Calu3 (cell line): ENCODE measurements at regions not wholly inside any gene's neighbourhood (a gene's known extent, or its start where the extent isn't known, plus 50 kb on each side); places are given as distances from the start of the nearest gene placed in this dataset.

Experiments used
- BruUV-seq: library from RNA; stranded (reverse); fragments of 400-500 nt; replicated peaks from 2 replicates; lab custom pipeline; 2021; lab: Mats Ljungman, UMichigan
- CTCF ChIA-PET: fragments of 300-600 bp; sonication (Branson Sonifier 250); formaldehyde crosslinking; loops from one replicate; lab custom pipeline; 2022; ENCODE audit warnings: antibody characterized with exemption; lab: Charles Lee
- DNase-seq: peaks from one replicate; pipeline ENCODE4 v3.0.0; 2022
- H3K27ac Mint-ChIP-seq: one replicate; pipeline ENCODE4 v1.8.0; 2022; ENCODE audit warnings: mixed read lengths; ENCODE audit not compliant: unreplicated experiment
- H3K27me3 Mint-ChIP-seq: one replicate; pipeline ENCODE4 v1.8.0; 2022; ENCODE audit warnings: mixed read lengths; ENCODE audit not compliant: unreplicated experiment
- H3K36me3 Mint-ChIP-seq: one replicate; pipeline ENCODE4 v1.8.0; 2022; ENCODE audit warnings: mild to moderate bottlenecking, moderate library complexity, mixed read lengths; ENCODE audit not compliant: insufficient read depth, unreplicated experiment
- H3K4me1 Mint-ChIP-seq: one replicate; pipeline ENCODE4 v1.8.0; 2022; ENCODE audit warnings: mild to moderate bottlenecking, low read depth, mixed read lengths; ENCODE audit not compliant: unreplicated experiment
- H3K4me3 Mint-ChIP-seq: one replicate; pipeline ENCODE4 v1.8.0; 2022; ENCODE audit warnings: mild to moderate bottlenecking, low read depth, moderate library complexity, mixed read lengths; ENCODE audit not compliant: unreplicated experiment
- H3K9me3 Mint-ChIP-seq: one replicate; pipeline ENCODE4 v1.8.0; 2022; ENCODE audit warnings: low read depth, mixed read lengths; ENCODE audit not compliant: unreplicated experiment
- intact Hi-C: fragments of 100-400 bp; cut with micrococcal nuclease; formaldehyde crosslinking; loops from one replicate; pipeline ENCODE4 v1.10.0; 2022; ENCODE audit not compliant: unreplicated experiment
- TF ChIP-seq, protein P1 (sequence below): fragments of 200-600 bp; IDR thresholded peaks from one replicate; pipeline ENCODE4 v1.8.0; 2022; ENCODE audit warnings: antibody characterized with exemption; ENCODE audit not compliant: unreplicated experiment

DNA sequence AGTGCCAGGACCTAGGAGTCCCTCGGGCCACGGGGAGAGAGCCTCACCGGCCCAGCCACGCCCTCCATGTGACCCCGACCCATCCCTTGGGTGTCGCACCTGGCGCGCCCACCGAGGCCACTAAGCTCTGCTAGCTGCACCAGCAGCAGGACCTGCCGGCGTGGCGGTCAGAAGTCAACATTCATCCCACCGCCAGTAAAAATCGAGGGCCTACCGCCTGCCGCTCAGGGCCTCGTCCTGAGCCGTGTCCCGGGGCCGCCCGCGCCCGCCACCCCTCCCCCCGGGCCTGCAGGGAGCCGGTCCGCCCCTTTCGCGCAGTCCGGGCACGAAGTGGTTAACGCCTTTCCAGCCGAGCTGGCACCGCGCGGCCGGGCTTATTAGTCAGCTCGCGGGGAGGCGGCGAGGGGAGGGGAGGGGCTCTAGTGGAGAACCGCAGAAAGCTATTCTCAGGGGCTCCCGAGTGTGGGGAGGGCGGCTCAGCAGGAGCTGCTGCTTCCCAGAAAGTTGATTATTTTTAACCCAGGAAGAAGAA is 124.4 kb downstream of the C9orf50 start:
- Mint-ChIP-seq H3K4me3 (peak overlapping the region; percentile 73), H3K36me3 (peaks cover 62% of the 10 kb centered on the region), H3K27me3 (no peaks in the 10 kb centered on the region), H3K4me1 (peaks cover 48% of the 10 kb centered on the region), H3K9me3 (no peaks in the 10 kb centered on the region), H3K27ac (peak overlapping the region; percentile 79)
- intact Hi-C loops: loop anchor here (5.0 kb wide), 1 partner anchor 111 kb away; no protein-coding TSS in a partner anchor
- CTCF ChIA-PET: interaction anchor here (0.5 to 2.9 kb wide), 10 partner anchors 10 to 1432 kb away, joined by 3 to 11 read pairs (median 4); partner anchors contain the start of gene SH3GLB2
- DNase-seq: peak; percentile 87
- no TSS peak for BruUV-seq
- TF ChIP-seq, protein P1, sequence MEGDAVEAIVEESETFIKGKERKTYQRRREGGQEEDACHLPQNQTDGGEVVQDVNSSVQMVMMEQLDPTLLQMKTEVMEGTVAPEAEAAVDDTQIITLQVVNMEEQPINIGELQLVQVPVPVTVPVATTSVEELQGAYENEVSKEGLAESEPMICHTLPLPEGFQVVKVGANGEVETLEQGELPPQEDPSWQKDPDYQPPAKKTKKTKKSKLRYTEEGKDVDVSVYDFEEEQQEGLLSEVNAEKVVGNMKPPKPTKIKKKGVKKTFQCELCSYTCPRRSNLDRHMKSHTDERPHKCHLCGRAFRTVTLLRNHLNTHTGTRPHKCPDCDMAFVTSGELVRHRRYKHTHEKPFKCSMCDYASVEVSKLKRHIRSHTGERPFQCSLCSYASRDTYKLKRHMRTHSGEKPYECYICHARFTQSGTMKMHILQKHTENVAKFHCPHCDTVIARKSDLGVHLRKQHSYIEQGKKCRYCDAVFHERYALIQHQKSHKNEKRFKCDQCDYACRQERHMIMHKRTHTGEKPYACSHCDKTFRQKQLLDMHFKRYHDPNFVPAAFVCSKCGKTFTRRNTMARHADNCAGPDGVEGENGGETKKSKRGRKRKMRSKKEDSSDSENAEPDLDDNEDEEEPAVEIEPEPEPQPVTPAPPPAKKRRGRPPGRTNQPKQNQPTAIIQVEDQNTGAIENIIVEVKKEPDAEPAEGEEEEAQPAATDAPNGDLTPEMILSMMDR: no peak

DNA sequence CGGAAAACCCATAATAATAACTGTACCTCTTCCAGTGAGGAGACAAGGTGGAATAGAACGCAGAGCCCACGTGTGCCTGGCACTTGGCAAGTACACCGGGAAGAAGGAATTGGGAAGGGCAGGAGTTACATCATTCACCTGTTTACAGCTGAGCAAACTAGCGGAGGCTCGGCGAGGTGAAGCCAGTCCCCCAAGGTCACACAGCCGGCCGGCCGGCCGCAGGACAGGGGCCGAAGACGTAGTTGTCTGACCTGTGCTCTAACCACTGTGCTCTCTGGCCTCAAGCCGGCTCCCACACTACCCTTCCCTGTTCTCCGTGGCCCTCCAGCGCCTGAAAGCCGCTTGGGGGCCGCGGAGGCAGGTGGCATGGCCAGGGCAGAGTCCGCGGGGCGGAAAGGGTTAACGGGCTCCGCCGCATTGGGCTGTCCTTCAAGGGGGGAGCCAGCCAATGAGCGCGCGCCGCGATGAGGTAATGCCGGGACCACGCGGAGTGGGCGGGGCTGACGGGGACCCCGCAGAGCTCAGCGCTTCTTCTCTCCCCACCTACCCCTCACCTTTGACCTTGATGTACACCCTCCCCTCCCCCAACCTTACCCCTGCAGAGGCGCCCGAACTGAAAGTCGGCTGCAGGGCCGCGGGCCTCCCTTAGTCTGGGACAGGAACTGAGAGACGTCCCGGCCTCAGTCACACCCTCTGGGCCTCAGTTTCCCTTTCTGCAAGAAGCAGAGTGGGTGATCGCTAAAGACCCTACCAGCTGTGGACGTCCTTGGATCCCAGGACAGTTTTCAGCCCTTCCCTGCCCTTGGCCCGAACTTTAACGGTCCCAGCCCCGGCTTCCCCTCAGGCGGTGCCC is 125.1 kb downstream of the C9orf50 start:
- H3K4me3 Mint-ChIP-seq: peak overlapping the region; percentile 73
- no peaks in the 10 kb centered on the region for H3K9me3 Mint-ChIP-seq
- CTCF ChIA-PET: interaction anchor here (0.5 to 2.9 kb wide), 12 partner anchors 11 to 1431 kb away, joined by 3 to 11 read pairs (median 5); partner anchors contain the start of gene SH3GLB2
- peak; percentile 92 for DNase-seq
- H3K27ac Mint-ChIP-seq: peak overlapping the region; percentile 79
- H3K27me3 Mint-ChIP-seq: no peaks in the 10 kb centered on the region
- intact Hi-C loops: loop anchor here (5.0 kb wide), 1 partner anchor 111 kb away; no protein-coding TSS in a partner anchor
- H3K36me3 Mint-ChIP-seq: peaks cover 66% of the 10 kb centered on the region
- H3K4me1 Mint-ChIP-seq: peaks cover 52% of the 10 kb centered on the region
- no TSS peak for BruUV-seq
- TF ChIP-seq, protein P1: no peak

DNA sequence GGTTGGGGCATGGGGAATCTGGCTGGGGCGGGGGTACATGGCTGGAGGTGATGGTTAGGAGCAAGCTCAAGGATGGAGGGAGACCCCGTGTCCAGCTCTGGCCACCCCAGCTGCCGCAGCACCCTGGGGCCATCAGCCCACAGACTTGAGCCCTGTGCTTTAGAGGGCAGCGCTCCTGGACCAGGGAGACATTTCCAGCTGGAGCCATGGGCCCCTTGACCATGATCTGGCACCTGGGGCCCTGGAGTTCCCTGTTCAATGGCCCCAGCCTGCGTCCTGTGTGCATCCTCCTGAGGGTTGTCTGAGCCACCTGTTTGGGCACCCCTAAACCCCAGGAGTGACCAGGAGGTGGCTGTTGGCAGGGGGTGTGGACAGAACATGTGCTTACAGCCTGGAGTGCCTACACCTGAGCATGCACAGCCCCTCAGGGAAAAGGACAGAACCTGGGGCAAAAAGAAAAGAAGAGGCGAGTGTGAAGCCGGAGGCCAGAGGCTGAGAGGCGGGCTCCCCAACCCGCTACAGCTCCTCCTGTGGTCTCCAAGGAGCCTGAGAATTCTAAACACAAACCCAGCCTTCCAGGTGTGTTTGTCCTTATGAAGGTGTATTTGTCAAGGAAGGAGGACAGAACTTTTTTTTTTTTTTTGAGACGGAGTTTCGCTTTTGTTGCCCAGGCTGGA is 126.7 kb downstream of the C9orf50 start:
- intact Hi-C loops: no loop called here

DNA sequence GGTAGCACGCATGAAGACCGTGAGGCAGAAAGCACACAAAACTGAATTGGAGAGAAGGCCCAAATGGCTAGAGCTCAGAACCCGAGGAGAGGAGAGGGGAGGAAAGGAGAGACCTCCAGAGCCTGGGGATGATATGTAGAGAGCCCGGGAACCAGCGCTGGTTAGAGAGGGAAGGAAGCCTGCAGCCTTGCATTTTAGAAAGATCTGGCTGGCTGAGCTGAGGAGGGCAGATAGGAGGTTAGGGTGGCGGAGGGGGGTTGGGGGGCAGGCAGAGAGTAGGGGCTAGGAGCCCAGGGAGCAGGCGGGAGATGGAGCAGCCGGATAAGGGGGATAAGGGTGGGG is 127.2 kb downstream of the C9orf50 start:
- CTCF ChIA-PET: interaction anchor here (0.5 to 2.9 kb wide), 3 partner anchors 10 to 55 kb away, joined by 3 to 11 read pairs (median 3); no protein-coding TSS in a partner anchor
- BruUV-seq: no TSS peak
- DNase-seq: no peak
- Mint-ChIP-seq H3K4me3 (peak overlapping the region; percentile 6), H3K36me3 (peaks cover 79% of the 10 kb centered on the region), H3K9me3 (no peaks in the 10 kb centered on the region), H3K4me1 (peaks cover 59% of the 10 kb centered on the region), H3K27me3 (no peaks in the 10 kb centered on the region), H3K27ac (peak overlapping the region; percentile 49)
- TF ChIP-seq, protein P1: no peak
- intact Hi-C loops: no loop called here

More for the DNA sequence above, 126.7 kb downstream of the C9orf50 start:
- H3K9me3 Mint-ChIP-seq: no peaks in the 10 kb centered on the region
- DNase-seq: no peak
- H3K4me3 Mint-ChIP-seq: peak overlapping the region; percentile 73
- TF ChIP-seq, protein P1: no peak
- peak overlapping the region; percentile 49 for H3K27ac Mint-ChIP-seq
- CTCF ChIA-PET: interaction anchor here (0.5 to 2.9 kb wide), 6 partner anchors 11 to 605 kb away, joined by 3 to 11 read pairs (median 5); no protein-coding TSS in a partner anchor
- H3K4me1 Mint-ChIP-seq: peaks cover 63% of the 10 kb centered on the region
- H3K27me3 Mint-ChIP-seq: no peaks in the 10 kb centered on the region
- H3K36me3 Mint-ChIP-seq: peaks cover 76% of the 10 kb centered on the region
- no TSS peak for BruUV-seq
